OCI-LY3 (cell line): ENCODE measurements at regions not wholly inside any gene's neighbourhood (a gene's known extent, or its start where the extent isn't known, plus 50 kb on each side); places are given as distances from the start of the nearest gene placed in this dataset.

Experiments used
- EZH2phosphoT487 ChIP-seq: fragments of 200-600 bp; shearing (Covaris generic); IDR thresholded peaks from 2 replicates; pipeline ENCODE4 v1.6.1; 2018; ENCODE audit warnings: antibody characterized with exemption, mixed run types, low read depth
- TF ChIP-seq, protein P1 (sequence below): fragments of 200-600, 300-600 bp; sonication (generic); IDR thresholded peaks from 2 replicates; pipeline ENCODE4 v1.5.1; 2014; ENCODE audit warnings: antibody characterized with exemption, low read length, low read depth

GRCh38 chr9:84101964-84102632 lies 121.5 kb downstream of the RMI1 start:
- TF ChIP-seq, protein P1, sequence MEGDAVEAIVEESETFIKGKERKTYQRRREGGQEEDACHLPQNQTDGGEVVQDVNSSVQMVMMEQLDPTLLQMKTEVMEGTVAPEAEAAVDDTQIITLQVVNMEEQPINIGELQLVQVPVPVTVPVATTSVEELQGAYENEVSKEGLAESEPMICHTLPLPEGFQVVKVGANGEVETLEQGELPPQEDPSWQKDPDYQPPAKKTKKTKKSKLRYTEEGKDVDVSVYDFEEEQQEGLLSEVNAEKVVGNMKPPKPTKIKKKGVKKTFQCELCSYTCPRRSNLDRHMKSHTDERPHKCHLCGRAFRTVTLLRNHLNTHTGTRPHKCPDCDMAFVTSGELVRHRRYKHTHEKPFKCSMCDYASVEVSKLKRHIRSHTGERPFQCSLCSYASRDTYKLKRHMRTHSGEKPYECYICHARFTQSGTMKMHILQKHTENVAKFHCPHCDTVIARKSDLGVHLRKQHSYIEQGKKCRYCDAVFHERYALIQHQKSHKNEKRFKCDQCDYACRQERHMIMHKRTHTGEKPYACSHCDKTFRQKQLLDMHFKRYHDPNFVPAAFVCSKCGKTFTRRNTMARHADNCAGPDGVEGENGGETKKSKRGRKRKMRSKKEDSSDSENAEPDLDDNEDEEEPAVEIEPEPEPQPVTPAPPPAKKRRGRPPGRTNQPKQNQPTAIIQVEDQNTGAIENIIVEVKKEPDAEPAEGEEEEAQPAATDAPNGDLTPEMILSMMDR: no peak
- TF ChIP-seq EZH2phosphoT487: no peak
